ENCODE measurements at regions not wholly inside any gene's neighbourhood (a gene's known extent, or its start where the extent isn't known, plus 50 kb on each side); places are given as distances from the start of the nearest gene placed in this dataset.

DNA sequence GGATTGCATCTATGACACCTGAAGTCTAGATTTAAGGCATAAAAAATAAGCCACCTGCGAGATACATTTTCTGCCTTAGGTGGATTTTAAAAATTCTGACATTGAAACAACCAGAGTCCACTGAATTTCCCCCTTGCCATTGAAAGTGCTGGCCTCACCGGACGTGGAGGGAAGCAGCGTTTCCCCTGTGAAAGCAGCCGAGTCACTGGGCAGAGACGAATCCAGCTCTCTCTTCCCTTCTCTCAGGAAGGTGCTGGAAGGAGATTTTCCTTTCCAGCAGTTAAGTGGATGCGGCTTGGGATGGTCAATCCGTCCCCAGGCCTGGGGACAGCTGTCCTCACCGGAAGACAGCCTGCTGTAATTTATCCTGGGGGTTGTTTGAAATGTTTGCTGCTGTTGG, 270.9 kb upstream of the FOXF1 start:
- FAIRE-seq (no peak), DNase-seq (ENCODE audit: low read depth, low spot score) (no peak)
- Histone ChIP-seq H3K9me1 (ENCODE audit: control insufficient read depth, extremely low read depth, insufficient read depth, low read length) (no peaks in the 10 kb centered on the region), H3K36me3 (ENCODE audit: control insufficient read depth in 2 of 2, extremely low read depth in 1 of 2, insufficient read depth in 2 of 2, low read length in 2 of 2) (no peaks in the 10 kb centered on the region), H3K9ac (ENCODE audit: control insufficient read depth, extremely low read depth, insufficient read depth, low read length) (no peak overlapping the region), H3K4me3 (ENCODE audit: control insufficient read depth in 2 of 3, extremely low read depth in 1 of 3, insufficient read depth in 2 of 3, low read depth in 1 of 3, low read length in 3 of 3) (no peak overlapping the region), H3K9me3 (ENCODE audit: control insufficient read depth, low read depth, low read length) (peaks cover 4% of the 10 kb centered on the region), H2AFZ (ENCODE audit: control insufficient read depth, low read length) (no peak overlapping the region), H3K4me1 (ENCODE audit: control insufficient read depth, extremely low read depth, insufficient read depth, low read length) (no peaks in the 10 kb centered on the region), H3K27ac (ENCODE audit: control insufficient read depth, insufficient read depth, low read length) (no peak overlapping the region), H3K79me2 (ENCODE audit: control insufficient read depth, insufficient read depth, low read length) (no peaks in the 10 kb centered on the region), H3K27me3 (ENCODE audit: control insufficient read depth, extremely low read depth, insufficient read depth, low read length) (no peaks in the 10 kb centered on the region), H3K4me2 (ENCODE audit: control insufficient read depth, extremely low read depth, insufficient read depth, low read depth, low read length) (no peak overlapping the region), H4K20me1 (ENCODE audit: control insufficient read depth, extremely low read depth, insufficient read depth, low read length) (no peaks in the 10 kb centered on the region)
- TF ChIP-seq, protein P1, sequence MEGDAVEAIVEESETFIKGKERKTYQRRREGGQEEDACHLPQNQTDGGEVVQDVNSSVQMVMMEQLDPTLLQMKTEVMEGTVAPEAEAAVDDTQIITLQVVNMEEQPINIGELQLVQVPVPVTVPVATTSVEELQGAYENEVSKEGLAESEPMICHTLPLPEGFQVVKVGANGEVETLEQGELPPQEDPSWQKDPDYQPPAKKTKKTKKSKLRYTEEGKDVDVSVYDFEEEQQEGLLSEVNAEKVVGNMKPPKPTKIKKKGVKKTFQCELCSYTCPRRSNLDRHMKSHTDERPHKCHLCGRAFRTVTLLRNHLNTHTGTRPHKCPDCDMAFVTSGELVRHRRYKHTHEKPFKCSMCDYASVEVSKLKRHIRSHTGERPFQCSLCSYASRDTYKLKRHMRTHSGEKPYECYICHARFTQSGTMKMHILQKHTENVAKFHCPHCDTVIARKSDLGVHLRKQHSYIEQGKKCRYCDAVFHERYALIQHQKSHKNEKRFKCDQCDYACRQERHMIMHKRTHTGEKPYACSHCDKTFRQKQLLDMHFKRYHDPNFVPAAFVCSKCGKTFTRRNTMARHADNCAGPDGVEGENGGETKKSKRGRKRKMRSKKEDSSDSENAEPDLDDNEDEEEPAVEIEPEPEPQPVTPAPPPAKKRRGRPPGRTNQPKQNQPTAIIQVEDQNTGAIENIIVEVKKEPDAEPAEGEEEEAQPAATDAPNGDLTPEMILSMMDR (optimal IDR thresholded peaks at IDR 0.05 in 1 of 3, IDR thresholded peaks at IDR 0.05 in 1 of 3, conservative IDR thresholded peaks at IDR 0.05 in 1 of 3; ENCODE audit: extremely low read depth in 1 of 3, insufficient read depth in 2 of 3, low read length in 3 of 3), result no peak
- TF ChIP-seq EZH2 (IDR thresholded peaks at IDR 0.05; ENCODE audit: low read length), result no peak
- dilution Hi-C loops (cut with MboI; ENCODE audit: extremely low pct_ligation_motif_present, low sequenced_read_pairs), result no loop called here

- H3K36me3 ChIP-seq (ENCODE audit: control insufficient read depth in 2 of 2, extremely low read depth in 1 of 2, insufficient read depth in 2 of 2, low read length in 2 of 2), result no peaks in the 10 kb centered on the region
- no peak overlapping the region for H3K9ac ChIP-seq (ENCODE audit: control insufficient read depth, extremely low read depth, insufficient read depth, low read length)
- H3K79me2 ChIP-seq (ENCODE audit: control insufficient read depth, insufficient read depth, low read length), result no peaks in the 10 kb centered on the region
- no peaks in the 10 kb centered on the region for H4K20me1 ChIP-seq (ENCODE audit: control insufficient read depth, extremely low read depth, insufficient read depth, low read length)
- FAIRE-seq, result no peak
- H3K9me1 ChIP-seq (ENCODE audit: control insufficient read depth, extremely low read depth, insufficient read depth, low read length), result no peaks in the 10 kb centered on the region
- no peak overlapping the region for H3K4me3 ChIP-seq (ENCODE audit: control insufficient read depth in 2 of 3, extremely low read depth in 1 of 3, insufficient read depth in 2 of 3, low read depth in 1 of 3, low read length in 3 of 3)
- H3K27me3 ChIP-seq (ENCODE audit: control insufficient read depth, extremely low read depth, insufficient read depth, low read length), result no peaks in the 10 kb centered on the region
- dilution Hi-C loops (cut with MboI; ENCODE audit: extremely low pct_ligation_motif_present, low sequenced_read_pairs), result no loop called here
- no peak for DNase-seq (ENCODE audit: low read depth, low spot score)
- no peak overlapping the region for H3K27ac ChIP-seq (ENCODE audit: control insufficient read depth, insufficient read depth, low read length)
- H3K4me2 ChIP-seq (ENCODE audit: control insufficient read depth, extremely low read depth, insufficient read depth, low read depth, low read length), result no peak overlapping the region
- H2AFZ ChIP-seq (ENCODE audit: control insufficient read depth, low read length), result no peak overlapping the region
- H3K4me1 ChIP-seq (ENCODE audit: control insufficient read depth, extremely low read depth, insufficient read depth, low read length), result no peaks in the 10 kb centered on the region
- peaks cover 4% of the 10 kb centered on the region for H3K9me3 ChIP-seq (ENCODE audit: control insufficient read depth, low read depth, low read length)
- no peak for TF ChIP-seq EZH2 (IDR thresholded peaks at IDR 0.05; ENCODE audit: low read length)
- TF ChIP-seq, protein P1 (optimal IDR thresholded peaks at IDR 0.05 in 1 of 3, IDR thresholded peaks at IDR 0.05 in 1 of 3, conservative IDR thresholded peaks at IDR 0.05 in 1 of 3; ENCODE audit: extremely low read depth in 1 of 3, insufficient read depth in 2 of 3, low read length in 3 of 3), result no peak
These were observed 269.5 kb upstream of the FOXF1 start for GRCh38 chr16:86240716-86241363.

Data from keratinocyte (primary cell).